ENCODE measurements at regions not wholly inside any gene's neighbourhood (a gene's known extent, or its start where the extent isn't known, plus 50 kb on each side); places are given as distances from the start of the nearest gene placed in this dataset.
A peak's percentile ranks its signal among the peaks of the same experiment; 100 is the strongest.
"Not testable (repeated sequence)": the region's sequence is repeated elsewhere in the genome, so short reads cannot be mapped to it uniquely, and the experiment has no call there.

GRCh38 chr3:13248640-13249039 is 171.5 kb downstream of the NUP210 start:
- DNase-seq (ENCODE audit: low spot score) = no peak

GRCh38 chr3:13245615-13245978 is 172.4 kb upstream of the IQSEC1 start:
- DNase-seq (ENCODE audit: low spot score) = no peak

DNA sequence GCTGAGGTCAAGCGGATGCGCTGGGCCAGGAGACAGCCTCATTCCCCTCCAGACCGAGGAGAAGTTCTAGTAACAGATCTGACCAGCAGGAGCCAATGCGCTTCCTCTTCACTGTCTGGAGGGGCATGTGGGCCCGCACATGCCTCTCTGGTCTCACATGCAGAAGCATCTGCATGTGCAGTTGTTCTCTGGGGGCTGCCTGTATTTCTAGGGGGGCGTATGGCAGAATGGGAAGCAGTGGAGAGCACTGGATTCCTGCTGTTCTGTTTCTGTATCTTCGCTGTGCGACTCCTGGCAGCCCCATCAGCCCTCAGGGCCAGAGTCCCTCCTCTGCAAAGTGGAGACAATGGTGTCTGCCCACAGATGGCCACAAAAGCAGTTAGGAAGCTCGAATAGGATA is 170.4 kb upstream of the IQSEC1 start:
- no peak for DNase-seq (ENCODE audit: low spot score)

DNA sequence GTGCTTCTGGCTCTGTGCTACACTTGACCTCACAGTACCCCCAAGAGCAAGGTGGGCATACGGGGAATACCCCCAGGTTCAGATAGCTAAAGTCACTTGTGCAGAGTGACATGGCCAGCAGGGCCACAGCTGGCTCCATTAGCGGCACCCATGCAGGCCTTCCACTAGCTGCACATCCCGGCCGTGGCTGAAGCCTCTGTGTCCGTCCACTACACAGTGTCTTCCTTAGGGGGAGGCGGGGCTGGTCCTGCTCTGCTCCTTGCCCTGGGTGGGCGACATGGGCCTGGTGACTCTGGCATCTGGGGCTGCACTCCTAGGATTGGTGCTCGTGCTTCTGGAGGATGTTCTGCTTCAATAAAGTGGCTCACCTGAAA is 169.1 kb upstream of the IQSEC1 start:
- no peak for DNase-seq (ENCODE audit: low spot score)

GRCh38 chr3:13241621-13242363 is 168.6 kb upstream of the IQSEC1 start:
- no peak for DNase-seq (ENCODE audit: low spot score)

DNA sequence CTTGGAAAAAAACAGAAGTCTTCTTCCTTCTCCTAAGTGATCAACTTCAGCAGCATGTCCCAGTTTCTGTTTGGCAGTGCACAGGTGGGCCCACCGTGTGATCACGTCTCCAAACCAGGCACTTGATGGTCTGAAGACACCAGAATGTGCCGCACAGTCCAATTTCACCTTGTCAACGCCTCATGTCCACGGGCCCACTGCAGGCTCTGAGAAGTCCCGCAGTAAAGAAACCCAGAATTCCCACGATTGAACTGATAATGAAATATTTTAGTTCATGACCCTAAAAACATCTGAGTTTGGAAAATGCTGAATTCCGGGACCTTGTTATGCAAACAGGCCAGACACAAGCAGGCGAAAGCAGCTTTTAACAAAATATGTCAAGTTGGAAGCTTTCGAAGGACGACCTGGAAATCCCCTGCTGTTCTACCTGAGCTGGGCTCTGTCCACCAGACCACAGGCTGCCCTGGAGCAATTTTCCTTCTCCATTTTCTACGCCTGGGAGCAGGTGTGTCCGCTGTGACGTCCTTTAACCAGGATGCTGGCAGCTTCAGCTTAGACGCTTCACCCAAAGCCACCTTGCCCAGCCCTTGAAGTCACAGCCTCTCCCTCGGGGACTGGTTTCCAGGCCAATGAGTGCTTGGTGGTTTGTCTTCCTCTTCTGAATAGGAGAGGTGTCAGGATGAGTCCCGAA is 167.8 kb upstream of the IQSEC1 start:
- no peak for DNase-seq (ENCODE audit: low spot score)

- DNase-seq (ENCODE audit: low spot score) = no peak
Measured at GRCh38 chr3:13239467-13239760, 166.2 kb upstream of the IQSEC1 start.

DNA sequence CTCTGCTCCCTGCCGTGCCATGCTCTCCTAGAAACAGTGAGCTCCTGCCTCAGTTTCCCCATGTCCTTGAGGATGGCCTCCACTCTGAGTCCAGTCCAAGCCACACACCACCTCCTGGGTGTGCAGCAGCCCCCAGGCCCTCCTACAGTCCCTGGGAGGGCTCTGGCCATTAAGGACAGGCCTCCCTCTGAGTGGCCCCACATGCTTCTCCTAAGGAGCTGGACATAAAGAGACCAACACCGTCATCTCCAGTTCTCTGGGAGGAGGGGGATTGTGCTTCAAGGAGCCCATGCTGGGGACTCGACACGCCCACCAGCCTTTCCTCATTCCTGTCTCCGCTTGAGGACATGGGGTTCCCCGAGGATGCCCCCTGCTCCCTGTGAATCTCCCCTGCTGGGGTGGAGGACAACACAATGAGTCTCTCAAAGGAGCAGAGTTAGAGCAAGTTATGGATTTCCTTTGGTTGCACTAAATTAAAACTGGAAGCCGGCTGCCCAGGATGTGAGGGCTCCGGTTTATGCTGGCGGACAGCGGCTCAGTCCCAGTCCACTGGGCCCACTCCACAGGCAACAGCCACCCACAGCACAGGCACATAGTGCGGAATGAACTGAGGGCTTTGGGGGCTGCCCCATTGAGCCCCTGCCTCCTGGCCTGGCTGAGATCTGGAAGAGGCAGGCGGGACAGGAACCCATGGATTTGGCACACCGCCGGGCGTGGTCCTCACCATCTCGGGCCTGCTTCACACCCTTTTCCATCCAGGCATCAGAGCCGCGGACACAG is 165.6 kb upstream of the IQSEC1 start:
- no peak for DNase-seq (ENCODE audit: low spot score)

DNA sequence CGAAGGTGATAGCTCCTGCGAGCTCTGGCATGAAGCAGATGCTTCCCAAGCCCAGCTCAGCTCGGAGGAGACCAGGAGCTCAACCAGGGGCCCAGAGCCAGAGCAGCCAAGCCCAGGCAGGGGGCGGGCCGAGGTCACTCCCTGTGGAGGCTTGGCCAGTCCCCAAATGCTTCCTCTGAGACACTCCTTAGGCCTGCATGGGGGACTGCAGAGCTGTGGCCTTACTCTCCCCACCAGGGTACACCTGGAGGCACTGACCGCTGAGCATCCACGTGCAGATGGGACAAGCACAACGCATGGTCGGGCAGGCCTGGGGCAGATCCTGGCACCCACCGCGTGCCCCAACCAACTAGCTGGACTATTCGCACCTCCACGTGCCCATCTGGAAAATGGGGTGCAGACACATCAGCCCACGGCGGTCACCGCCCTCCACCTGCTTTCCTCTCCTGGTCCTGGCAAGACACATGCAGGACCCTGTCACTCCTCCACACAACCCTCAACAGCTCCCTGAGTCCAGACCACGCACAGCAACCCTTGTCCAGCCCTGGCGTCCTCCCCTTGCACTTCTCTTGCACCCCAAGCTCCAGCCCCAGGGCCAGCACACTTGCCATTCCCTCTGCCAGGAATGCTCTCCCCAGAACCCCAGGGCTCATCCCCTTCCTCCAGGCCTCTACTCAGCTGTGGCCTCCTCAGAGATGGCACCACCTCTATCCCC is 164.7 kb upstream of the IQSEC1 start:
- DNase-seq (ENCODE audit: low spot score) = no peak

- no peak for DNase-seq (ENCODE audit: low spot score)
Measured at GRCh38 chr3:13236557-13237173, 163.4 kb upstream of the IQSEC1 start.

DNA sequence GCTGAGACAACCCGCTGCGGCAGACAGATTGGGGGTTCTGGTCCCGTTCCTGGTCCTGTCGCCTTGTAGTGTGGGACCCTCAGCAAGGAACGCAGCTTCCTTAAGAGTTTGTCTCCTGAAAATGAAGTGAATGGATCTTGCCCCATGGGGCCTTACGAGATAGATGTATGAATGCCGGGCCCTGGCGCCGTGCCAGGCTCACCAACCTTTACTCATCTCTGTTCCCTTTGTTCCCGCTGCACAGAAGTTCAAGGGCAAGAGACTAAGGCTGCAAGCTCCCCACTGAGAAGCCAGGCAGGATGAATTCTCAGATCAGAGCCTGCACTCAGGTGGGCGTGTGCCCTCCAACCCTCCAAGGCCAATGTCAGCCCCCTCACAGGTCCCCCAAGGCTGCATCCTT is 162.7 kb upstream of the IQSEC1 start:
- DNase-seq (ENCODE audit: low spot score) = no peak

DNA sequence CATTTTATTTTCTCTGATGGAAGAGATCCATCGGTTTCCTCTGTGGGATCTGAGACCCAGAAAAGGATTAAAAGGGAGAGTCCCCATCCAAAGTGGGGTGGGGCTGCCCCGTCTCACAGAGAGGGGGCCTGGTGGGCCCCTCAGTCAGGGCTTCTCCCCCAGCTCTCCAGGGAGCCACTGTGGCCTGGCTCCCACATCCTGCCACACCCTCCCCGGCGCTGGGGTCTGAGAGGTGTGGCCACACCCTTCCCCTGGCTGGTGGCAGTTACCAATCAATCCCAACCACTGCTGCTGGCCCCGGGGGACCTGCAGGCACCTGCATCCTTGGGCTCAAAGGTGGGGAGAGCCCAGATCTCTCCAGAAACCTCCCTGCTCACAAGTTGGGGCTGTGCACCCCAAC is 161.8 kb upstream of the IQSEC1 start:
- DNase-seq (ENCODE audit: low spot score) = no peak

GRCh38 chr3:13234666-13235065 is 161.4 kb upstream of the IQSEC1 start:
- no peak for DNase-seq (ENCODE audit: low spot score)

GRCh38 chr3:13233487-13234485 is 160.6 kb upstream of the IQSEC1 start:
- no peak for DNase-seq (ENCODE audit: low spot score)

DNA sequence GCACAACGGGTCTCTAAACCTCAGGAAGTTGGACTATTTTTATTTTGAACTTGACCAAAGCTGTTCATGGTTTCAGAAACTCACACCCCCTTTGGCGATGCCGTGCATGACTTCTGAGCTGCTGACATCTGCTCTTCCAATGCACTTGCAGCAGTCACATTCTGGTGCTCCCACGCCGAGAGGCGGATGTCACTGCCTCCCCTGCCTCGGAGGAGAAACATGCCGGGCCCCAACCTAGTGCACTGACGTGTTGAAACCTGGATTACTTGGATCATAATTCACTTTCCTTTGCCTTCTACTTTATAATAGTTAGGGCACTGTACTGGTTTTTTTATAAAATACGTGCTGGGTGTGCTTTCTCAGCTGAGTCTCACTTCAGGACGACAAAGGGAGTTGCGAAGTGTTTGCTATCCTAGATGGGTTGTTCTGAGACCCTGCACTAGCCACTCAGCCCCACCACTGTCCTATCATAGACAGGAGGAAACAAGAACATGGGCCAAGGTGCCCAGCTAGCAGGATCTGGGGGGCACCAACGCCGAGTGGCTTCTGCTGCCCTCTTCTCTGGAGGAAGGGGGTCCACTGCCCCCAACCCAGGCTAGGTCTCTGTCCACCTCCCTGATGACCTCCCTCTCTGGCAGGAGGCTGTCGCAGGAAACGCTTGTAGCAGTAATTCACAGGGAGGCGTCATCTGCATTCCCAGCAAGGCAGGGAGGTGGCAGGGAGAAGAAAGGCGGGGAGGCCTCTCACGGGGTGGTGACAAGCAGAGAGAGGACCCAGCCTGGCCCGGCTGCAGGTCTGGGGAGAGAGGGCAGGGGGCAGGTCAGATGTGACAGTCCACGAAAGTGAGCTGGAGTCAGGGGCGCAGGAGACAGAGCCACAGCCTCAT is 158.8 kb upstream of the IQSEC1 start:
- no peak for DNase-seq (ENCODE audit: low spot score)

GRCh38 chr3:13229273-13229949 is 156.2 kb upstream of the IQSEC1 start:
- DNase-seq (ENCODE audit: low spot score) = peak; percentile 26

DNA sequence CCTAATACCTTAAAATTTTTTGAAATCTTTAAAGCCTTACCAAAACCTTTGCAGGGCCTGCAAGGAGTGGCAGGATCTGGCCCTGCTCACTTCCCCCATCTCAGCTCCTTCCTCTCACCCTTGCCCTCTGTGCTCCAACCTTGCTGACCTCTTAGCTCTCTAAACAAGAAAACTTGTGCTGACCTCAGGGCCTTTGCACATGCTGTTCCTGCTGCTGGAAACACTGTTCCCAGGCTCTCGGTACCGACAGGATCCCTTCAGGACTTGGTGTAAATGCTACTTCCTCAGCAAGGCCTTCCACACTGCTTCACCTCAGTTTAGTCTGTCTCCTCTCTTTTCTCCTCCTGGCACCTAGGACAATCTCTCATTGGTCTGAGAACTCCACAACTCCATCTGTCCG is 155.4 kb upstream of the IQSEC1 start:
- DNase-seq (ENCODE audit: low spot score) = no peak

DNA sequence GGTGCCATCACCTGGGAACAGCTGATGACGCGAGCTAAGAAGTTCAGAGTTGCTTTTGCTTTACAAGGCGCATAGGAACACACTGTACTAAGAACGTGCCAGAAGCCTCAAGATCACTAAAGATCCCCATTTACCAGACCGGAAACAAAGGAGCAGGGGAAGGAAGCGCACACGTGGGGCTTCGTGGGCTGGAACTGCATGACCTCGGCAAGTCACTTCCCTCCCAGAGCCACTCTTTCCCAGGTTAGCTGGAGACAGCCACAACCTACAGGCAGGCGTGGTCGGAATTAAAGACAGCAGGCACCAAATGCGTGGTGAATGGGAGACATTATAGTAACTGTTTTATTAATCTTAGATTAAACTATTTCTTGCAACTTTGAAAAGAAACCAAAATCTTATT is 154.9 kb upstream of the IQSEC1 start:
- DNase-seq (ENCODE audit: low spot score) = not testable (repeated sequence)
